Fibroblast of lung (primary cell): ENCODE measurements at regions not wholly inside any gene's neighbourhood (a gene's known extent, or its start where the extent isn't known, plus 50 kb on each side); places are given as distances from the start of the nearest gene placed in this dataset.

Source experiments
- DNase-seq, 2 donors: peaks; one replicate each; pipeline versions ENCODE4 v3.0.0 to v3.0.0-alpha.2; 2010; ENCODE audit warnings: low read depth in 2 of 2
- H2AFZ ChIP-seq: 2 replicates; pipeline ENCODE4 v1.5.1; 2012; ENCODE audit warnings: low read length, control low read depth, inconsistent platforms
- H3K27ac ChIP-seq: 2 replicates; pipeline ENCODE4 v1.5.1; 2011; ENCODE audit warnings: low read length, control low read depth; ENCODE audit not compliant: insufficient read depth
- H3K27me3 ChIP-seq: 2 replicates; pipeline ENCODE4 v1.5.1; 2011; ENCODE audit warnings: mild to moderate bottlenecking, low read length; ENCODE audit not compliant: control insufficient read depth, insufficient read depth
- H3K36me3 ChIP-seq: 2 replicates; pipeline ENCODE4 v1.5.1; 2011; ENCODE audit warnings: low read length; ENCODE audit not compliant: control insufficient read depth, insufficient read depth
- H3K4me1 ChIP-seq: 2 replicates; pipeline ENCODE4 v1.5.1; 2011; ENCODE audit warnings: low read length; ENCODE audit not compliant: control insufficient read depth, insufficient read depth; ENCODE audit errors: extremely low read depth
- H3K4me2 ChIP-seq: 2 replicates; pipeline ENCODE4 v1.5.1; 2011; ENCODE audit warnings: low read length, control low read depth; ENCODE audit not compliant: insufficient read depth; ENCODE audit errors: extremely low read depth
- H3K4me3 ChIP-seq, 4 experiments: fragments of 200-600 bp in 1 of 4; sonication (generic) in 1 of 4; replicated peaks in 1 of 4; 2 replicates each; pipeline ENCODE4 v1.5.1; 2011 to 2016; ENCODE audit warnings: low read length in 4 of 4, low read depth in 3 of 4, mild to moderate bottlenecking in 3 of 4, control low read depth in 2 of 4, inconsistent platforms in 1 of 4, mixed read lengths in 1 of 4; ENCODE audit not compliant: insufficient read depth in 1 of 4; ENCODE audit errors: control extremely low read depth in 1 of 4
- H3K79me2 ChIP-seq: 2 replicates; pipeline ENCODE4 v1.5.1; 2012; ENCODE audit warnings: mild to moderate bottlenecking, low read length, inconsistent platforms; ENCODE audit not compliant: control insufficient read depth, insufficient read depth
- H3K9ac ChIP-seq: 2 replicates; pipeline ENCODE4 v1.5.1; 2011; ENCODE audit warnings: mild to moderate bottlenecking, low read length, control low read depth; ENCODE audit not compliant: insufficient read depth
- H3K9me3 ChIP-seq: 2 replicates; pipeline ENCODE4 v1.5.1; 2012; ENCODE audit warnings: low read depth, low read length; ENCODE audit not compliant: control insufficient read depth, insufficient read depth
- H4K20me1 ChIP-seq: 2 replicates; pipeline ENCODE4 v1.5.1; 2011; ENCODE audit warnings: low read length; ENCODE audit not compliant: control insufficient read depth, insufficient read depth; ENCODE audit errors: extremely low read depth
- CTCF ChIP-seq, 2 donors: IDR thresholded peaks in 1 of 2; conservative IDR thresholded peaks in 1 of 2; 1 replicate in 1 of 2; 2 replicates in 1 of 2; pipeline ENCODE4 v1.5.1; 2011 to 2012; ENCODE audit warnings: low read length in 2 of 2, control low read depth in 1 of 2, inconsistent platforms in 1 of 2, low read depth in 1 of 2, mild to moderate bottlenecking in 1 of 2
- EZH2 ChIP-seq: IDR thresholded peaks from 2 replicates; pipeline ENCODE4 v1.5.1; 2012; ENCODE audit warnings: low read length, control low read depth, mild to moderate bottlenecking; ENCODE audit errors: missing control alignments

GRCh38 chr13:38636761-38637160 lies 50.1 kb upstream of the FREM2 start:
- DNase-seq = no peak
- no peak overlapping the region for H3K27ac ChIP-seq
- no peak overlapping the region for H2AFZ ChIP-seq
- no peak overlapping the region for H3K4me3 ChIP-seq
- H3K79me2 ChIP-seq = no peaks in the 10 kb centered on the region
- no peaks in the 10 kb centered on the region for H3K36me3 ChIP-seq
- H3K9me3 ChIP-seq = no peaks in the 10 kb centered on the region
- no peak overlapping the region for H3K4me2 ChIP-seq
- TF ChIP-seq EZH2 (no peak), CTCF (conservative IDR thresholded peaks at IDR 0.05 in 1 of 2, IDR thresholded peaks at IDR 0.05 in 1 of 2; ENCODE audit: low read depth in 1 of 2, low read length in 2 of 2) (no peak)
- no peaks in the 10 kb centered on the region for H4K20me1 ChIP-seq
- no peaks in the 10 kb centered on the region for H3K4me1 ChIP-seq
- H3K9ac ChIP-seq = no peak overlapping the region
- H3K27me3 ChIP-seq = no peaks in the 10 kb centered on the region
